ENCODE measurements at regions not wholly inside any gene's neighbourhood (a gene's known extent, or its start where the extent isn't known, plus 50 kb on each side); places are given as distances from the start of the nearest gene placed in this dataset.
"Not testable (repeated sequence)": the region's sequence is repeated elsewhere in the genome, so short reads cannot be mapped to it uniquely, and the experiment has no call there.

DNA sequence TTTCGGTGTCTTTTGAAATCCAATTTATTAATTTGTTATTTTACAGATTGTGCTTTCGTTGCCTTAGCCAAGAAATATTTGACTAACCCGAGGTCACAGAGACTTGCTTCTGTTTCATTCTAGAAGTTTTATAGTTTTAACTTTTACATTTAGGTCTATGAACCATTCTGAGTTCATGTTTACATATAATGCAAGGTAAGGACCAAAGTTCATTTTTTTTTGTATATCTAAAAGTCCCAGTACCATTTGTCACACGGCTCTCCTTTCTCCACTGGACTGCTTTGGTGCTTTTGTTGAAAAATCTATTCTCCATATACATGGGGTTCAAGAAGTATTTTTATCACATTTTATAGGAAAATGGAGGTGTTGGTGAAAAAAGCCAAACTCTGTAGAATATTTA, 411.4 kb upstream of the SPATA31A3 start:
- not testable (repeated sequence) for H3K27ac ChIP-seq (ENCODE audit: insufficient read depth, low read length); H3K79me2 ChIP-seq (ENCODE audit: control insufficient read depth, insufficient read depth, low read length); H3K36me3 ChIP-seq (ENCODE audit: control insufficient read depth, insufficient read depth, low read length); H4K20me1 ChIP-seq (ENCODE audit: control insufficient read depth, extremely low read depth, insufficient read depth, low read length); DNase-seq (ENCODE audit: low read depth in 2 of 2); H3K4me3 ChIP-seq (replicated peaks in 1 of 4; ENCODE audit: control extremely low read depth in 1 of 4, insufficient read depth in 1 of 4, low read depth in 3 of 4, low read length in 4 of 4); H3K27me3 ChIP-seq (ENCODE audit: control insufficient read depth, insufficient read depth, low read length); H3K9me3 ChIP-seq (ENCODE audit: control insufficient read depth, insufficient read depth, low read depth, low read length); H2AFZ ChIP-seq (ENCODE audit: low read length); H3K9ac ChIP-seq (ENCODE audit: insufficient read depth, low read length); H3K4me1 ChIP-seq (ENCODE audit: control insufficient read depth, extremely low read depth, insufficient read depth, low read length); H3K4me2 ChIP-seq (ENCODE audit: extremely low read depth, insufficient read depth, low read length)

DNA sequence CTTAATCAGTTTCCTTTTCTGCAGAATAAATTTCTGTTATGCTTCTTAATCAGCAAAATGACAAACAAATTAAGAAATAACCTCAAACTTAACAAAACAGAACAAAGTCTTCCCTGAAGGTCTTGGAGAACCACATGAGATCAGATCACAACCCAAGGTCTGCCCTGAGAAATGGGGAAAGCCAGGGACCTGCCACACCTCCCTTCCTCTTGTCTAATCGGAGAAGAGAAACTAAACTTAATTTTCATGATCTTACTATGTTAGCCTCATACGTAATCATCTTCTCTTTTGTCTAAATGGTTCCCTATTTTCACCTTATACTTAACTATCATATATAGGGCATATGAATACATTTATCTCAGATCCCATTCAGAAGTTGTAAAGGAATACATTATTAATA, 405.4 kb upstream of the SPATA31A3 start:
- not testable (repeated sequence) for H3K27ac ChIP-seq (ENCODE audit: insufficient read depth, low read length); H3K36me3 ChIP-seq (ENCODE audit: control insufficient read depth, insufficient read depth, low read length); H4K20me1 ChIP-seq (ENCODE audit: control insufficient read depth, extremely low read depth, insufficient read depth, low read length); H3K4me2 ChIP-seq (ENCODE audit: extremely low read depth, insufficient read depth, low read length); H3K9ac ChIP-seq (ENCODE audit: insufficient read depth, low read length); H3K9me3 ChIP-seq (ENCODE audit: control insufficient read depth, insufficient read depth, low read depth, low read length); H3K4me3 ChIP-seq (replicated peaks in 1 of 4; ENCODE audit: control extremely low read depth in 1 of 4, insufficient read depth in 1 of 4, low read depth in 3 of 4, low read length in 4 of 4); H3K4me1 ChIP-seq (ENCODE audit: control insufficient read depth, extremely low read depth, insufficient read depth, low read length); DNase-seq (ENCODE audit: low read depth in 2 of 2); H3K79me2 ChIP-seq (ENCODE audit: control insufficient read depth, insufficient read depth, low read length); H2AFZ ChIP-seq (ENCODE audit: low read length); H3K27me3 ChIP-seq (ENCODE audit: control insufficient read depth, insufficient read depth, low read length)

DNA sequence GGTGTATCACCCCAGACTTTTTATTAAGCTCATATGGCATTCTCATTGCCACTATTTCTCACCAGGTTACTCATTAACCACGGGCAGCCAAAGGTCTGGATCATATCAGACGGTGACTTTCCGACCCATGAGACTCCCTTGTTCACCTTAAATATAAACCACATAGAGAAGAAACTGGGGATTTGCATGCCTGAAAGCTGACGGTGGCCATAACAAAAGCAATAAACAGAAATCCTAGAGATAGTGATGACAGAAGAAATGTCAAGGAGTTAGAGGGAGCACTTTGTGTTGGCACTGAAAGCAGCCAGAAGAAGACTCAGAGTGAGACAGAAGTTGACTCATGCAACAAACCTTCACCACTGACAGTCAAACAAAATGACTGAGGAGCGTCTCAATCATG, 402.4 kb upstream of the SPATA31A3 start:
- H3K36me3 ChIP-seq (ENCODE audit: control insufficient read depth, insufficient read depth, low read length); H3K27ac ChIP-seq (ENCODE audit: insufficient read depth, low read length); H3K4me3 ChIP-seq (replicated peaks in 1 of 4; ENCODE audit: control extremely low read depth in 1 of 4, insufficient read depth in 1 of 4, low read depth in 3 of 4, low read length in 4 of 4); H3K4me2 ChIP-seq (ENCODE audit: extremely low read depth, insufficient read depth, low read length); H3K4me1 ChIP-seq (ENCODE audit: control insufficient read depth, extremely low read depth, insufficient read depth, low read length); H3K27me3 ChIP-seq (ENCODE audit: control insufficient read depth, insufficient read depth, low read length); H3K9me3 ChIP-seq (ENCODE audit: control insufficient read depth, insufficient read depth, low read depth, low read length); H3K79me2 ChIP-seq (ENCODE audit: control insufficient read depth, insufficient read depth, low read length); DNase-seq (ENCODE audit: low read depth in 2 of 2); H3K9ac ChIP-seq (ENCODE audit: insufficient read depth, low read length); H4K20me1 ChIP-seq (ENCODE audit: control insufficient read depth, extremely low read depth, insufficient read depth, low read length); H2AFZ ChIP-seq (ENCODE audit: low read length): not testable (repeated sequence)

GRCh38 chr9:67394038-67394437, 401.7 kb upstream of the SPATA31A3 start:
- not testable (repeated sequence) for H4K20me1 ChIP-seq (ENCODE audit: control insufficient read depth, extremely low read depth, insufficient read depth, low read length); H3K9me3 ChIP-seq (ENCODE audit: control insufficient read depth, insufficient read depth, low read depth, low read length); H3K9ac ChIP-seq (ENCODE audit: insufficient read depth, low read length); H3K27me3 ChIP-seq (ENCODE audit: control insufficient read depth, insufficient read depth, low read length); H3K36me3 ChIP-seq (ENCODE audit: control insufficient read depth, insufficient read depth, low read length); H3K4me2 ChIP-seq (ENCODE audit: extremely low read depth, insufficient read depth, low read length); H3K4me1 ChIP-seq (ENCODE audit: control insufficient read depth, extremely low read depth, insufficient read depth, low read length); H2AFZ ChIP-seq (ENCODE audit: low read length); H3K79me2 ChIP-seq (ENCODE audit: control insufficient read depth, insufficient read depth, low read length); H3K27ac ChIP-seq (ENCODE audit: insufficient read depth, low read length); DNase-seq (ENCODE audit: low read depth in 2 of 2); H3K4me3 ChIP-seq (replicated peaks in 1 of 4; ENCODE audit: control extremely low read depth in 1 of 4, insufficient read depth in 1 of 4, low read depth in 3 of 4, low read length in 4 of 4)

GRCh38 chr9:67369664-67370063, 377.3 kb upstream of the SPATA31A3 start:
- not testable (repeated sequence) for H3K27ac ChIP-seq (ENCODE audit: insufficient read depth, low read length); H3K27me3 ChIP-seq (ENCODE audit: control insufficient read depth, insufficient read depth, low read length); H4K20me1 ChIP-seq (ENCODE audit: control insufficient read depth, extremely low read depth, insufficient read depth, low read length); DNase-seq (ENCODE audit: low read depth in 2 of 2); H3K9ac ChIP-seq (ENCODE audit: insufficient read depth, low read length); H3K4me3 ChIP-seq (replicated peaks in 1 of 4; ENCODE audit: control extremely low read depth in 1 of 4, insufficient read depth in 1 of 4, low read depth in 3 of 4, low read length in 4 of 4); H3K79me2 ChIP-seq (ENCODE audit: control insufficient read depth, insufficient read depth, low read length); H3K9me3 ChIP-seq (ENCODE audit: control insufficient read depth, insufficient read depth, low read depth, low read length); H3K4me2 ChIP-seq (ENCODE audit: extremely low read depth, insufficient read depth, low read length); H3K36me3 ChIP-seq (ENCODE audit: control insufficient read depth, insufficient read depth, low read length); H3K4me1 ChIP-seq (ENCODE audit: control insufficient read depth, extremely low read depth, insufficient read depth, low read length); H2AFZ ChIP-seq (ENCODE audit: low read length)

DNA sequence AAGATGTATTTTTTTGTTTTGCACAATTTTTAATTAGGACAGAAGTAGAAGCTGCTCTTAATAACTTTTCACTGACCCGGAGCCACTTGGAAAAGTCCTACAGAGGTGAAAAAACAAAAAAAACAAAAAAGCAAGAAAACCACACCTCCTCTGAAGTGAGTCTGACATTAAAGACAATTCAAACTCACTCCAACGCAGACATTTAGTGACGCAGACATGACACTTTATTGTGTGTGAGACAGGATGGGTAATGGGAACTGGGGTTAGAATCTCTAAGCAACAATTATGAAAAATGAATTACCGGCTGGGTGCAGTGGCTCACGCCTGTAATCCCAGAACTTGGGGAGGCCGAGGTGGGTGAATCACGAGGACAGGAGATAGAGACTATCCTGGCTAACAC, 370.0 kb upstream of the SPATA31A3 start:
- not testable (repeated sequence) for H4K20me1 ChIP-seq (ENCODE audit: control insufficient read depth, extremely low read depth, insufficient read depth, low read length); H2AFZ ChIP-seq (ENCODE audit: low read length); H3K79me2 ChIP-seq (ENCODE audit: control insufficient read depth, insufficient read depth, low read length); H3K4me2 ChIP-seq (ENCODE audit: extremely low read depth, insufficient read depth, low read length); H3K9me3 ChIP-seq (ENCODE audit: control insufficient read depth, insufficient read depth, low read depth, low read length); H3K4me1 ChIP-seq (ENCODE audit: control insufficient read depth, extremely low read depth, insufficient read depth, low read length); H3K4me3 ChIP-seq (replicated peaks in 1 of 4; ENCODE audit: control extremely low read depth in 1 of 4, insufficient read depth in 1 of 4, low read depth in 3 of 4, low read length in 4 of 4); H3K36me3 ChIP-seq (ENCODE audit: control insufficient read depth, insufficient read depth, low read length); DNase-seq (ENCODE audit: low read depth in 2 of 2); H3K9ac ChIP-seq (ENCODE audit: insufficient read depth, low read length); H3K27me3 ChIP-seq (ENCODE audit: control insufficient read depth, insufficient read depth, low read length); H3K27ac ChIP-seq (ENCODE audit: insufficient read depth, low read length)

- H3K4me3 ChIP-seq (replicated peaks in 1 of 4; ENCODE audit: control extremely low read depth in 1 of 4, insufficient read depth in 1 of 4, low read depth in 3 of 4, low read length in 4 of 4); H3K36me3 ChIP-seq (ENCODE audit: control insufficient read depth, insufficient read depth, low read length); H3K9ac ChIP-seq (ENCODE audit: insufficient read depth, low read length); H2AFZ ChIP-seq (ENCODE audit: low read length); H3K27ac ChIP-seq (ENCODE audit: insufficient read depth, low read length); H3K9me3 ChIP-seq (ENCODE audit: control insufficient read depth, insufficient read depth, low read depth, low read length); H3K27me3 ChIP-seq (ENCODE audit: control insufficient read depth, insufficient read depth, low read length); H3K4me2 ChIP-seq (ENCODE audit: extremely low read depth, insufficient read depth, low read length); H3K79me2 ChIP-seq (ENCODE audit: control insufficient read depth, insufficient read depth, low read length); DNase-seq (ENCODE audit: low read depth in 2 of 2); H3K4me1 ChIP-seq (ENCODE audit: control insufficient read depth, extremely low read depth, insufficient read depth, low read length); H4K20me1 ChIP-seq (ENCODE audit: control insufficient read depth, extremely low read depth, insufficient read depth, low read length): not testable (repeated sequence)
These were observed 361.6 kb upstream of the SPATA31A3 start for GRCh38 chr9:67353961-67354360.

Data from fibroblast of lung (primary cell).